ENCODE measurements at regions not wholly inside any gene's neighbourhood (a gene's known extent, or its start where the extent isn't known, plus 50 kb on each side); places are given as distances from the start of the nearest gene placed in this dataset.

GRCh38 chr2:125095826-125096225 is 1070.7 kb downstream of the CNTNAP5 start:
- intact Hi-C loops (cut with DNase I) = no loop called here
- Histone ChIP-seq H3K4me1 (no peaks in the 10 kb centered on the region), H3K9me3 (no peaks in the 10 kb centered on the region), H3K36me3 (no peaks in the 10 kb centered on the region), H3K4me3 (no peak overlapping the region), H3K27me3 (no peaks in the 10 kb centered on the region), H3K27ac (no peak overlapping the region)
- DNase-seq (no peak), ATAC-seq (no peak)
- TF ChIP-seq CTCF (IDR thresholded peaks at IDR 0.05) = no peak

DNA sequence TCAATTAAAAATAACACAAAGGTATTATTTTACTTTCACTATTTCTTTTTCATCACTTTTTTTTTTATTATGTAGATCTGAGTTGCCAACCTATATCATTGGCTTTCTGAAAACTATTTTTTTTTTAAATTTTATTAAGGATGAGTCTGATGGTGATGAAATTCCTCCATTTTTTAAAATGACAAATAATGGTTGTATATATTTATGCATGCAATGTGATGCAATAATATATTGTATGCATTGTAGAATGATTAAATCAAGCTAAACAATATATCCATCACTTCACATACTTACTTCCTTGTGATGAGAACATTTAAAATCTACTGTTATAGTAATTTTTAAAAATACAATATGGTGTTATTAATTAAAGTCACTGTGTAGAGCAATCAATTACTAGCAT is 1081.6 kb downstream of the CNTNAP5 start:
- intact Hi-C loops (cut with DNase I) = no loop called here
- Histone ChIP-seq H3K36me3 (no peaks in the 10 kb centered on the region), H3K4me3 (no peak overlapping the region), H3K4me1 (no peaks in the 10 kb centered on the region), H3K27me3 (no peaks in the 10 kb centered on the region), H3K27ac (no peak overlapping the region), H3K9me3 (no peaks in the 10 kb centered on the region)
- ATAC-seq (no peak), DNase-seq (no peak)
- TF ChIP-seq CTCF (IDR thresholded peaks at IDR 0.05) = no peak

GRCh38 chr2:125107446-125107845 is 1082.4 kb downstream of the CNTNAP5 start:
- no peak overlapping the region for H3K27ac ChIP-seq
- DNase-seq (no peak), ATAC-seq (no peak)
- H3K36me3 ChIP-seq = no peaks in the 10 kb centered on the region
- no peaks in the 10 kb centered on the region for H3K27me3 ChIP-seq
- H3K4me1 ChIP-seq = no peaks in the 10 kb centered on the region
- no peak overlapping the region for H3K4me3 ChIP-seq
- intact Hi-C loops (cut with DNase I) = no loop called here
- no peak for TF ChIP-seq CTCF (IDR thresholded peaks at IDR 0.05)
- H3K9me3 ChIP-seq = no peaks in the 10 kb centered on the region

DNA sequence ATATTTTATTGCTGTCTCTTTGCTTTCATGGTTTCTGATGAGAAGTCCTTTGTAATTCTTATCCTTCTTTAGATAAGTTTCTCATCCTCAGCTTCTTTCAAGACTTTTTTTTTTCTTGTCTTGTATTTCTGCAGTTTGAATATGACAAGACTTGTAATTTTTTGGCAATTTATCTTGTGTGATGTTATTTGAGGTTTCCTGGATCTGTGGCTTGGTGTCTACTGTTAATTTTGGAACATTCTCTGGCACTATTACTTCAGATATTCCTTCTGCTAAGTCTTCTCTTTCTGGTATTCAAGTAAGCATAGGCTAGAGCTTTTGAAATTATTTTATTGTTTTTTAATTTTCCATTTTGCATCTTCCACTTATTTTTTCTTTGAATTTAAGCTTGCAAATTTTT is 1083.2 kb downstream of the CNTNAP5 start:
- H3K4me3 ChIP-seq = no peak overlapping the region
- H3K9me3 ChIP-seq = no peaks in the 10 kb centered on the region
- intact Hi-C loops (cut with DNase I) = no loop called here
- H3K36me3 ChIP-seq = no peaks in the 10 kb centered on the region
- DNase-seq (no peak), ATAC-seq (no peak)
- H3K4me1 ChIP-seq = no peaks in the 10 kb centered on the region
- H3K27ac ChIP-seq = no peak overlapping the region
- no peak for TF ChIP-seq CTCF (IDR thresholded peaks at IDR 0.05)
- no peaks in the 10 kb centered on the region for H3K27me3 ChIP-seq

GRCh38 chr2:125125902-125126301 is 1100.8 kb downstream of the CNTNAP5 start:
- no peak for TF ChIP-seq CTCF (IDR thresholded peaks at IDR 0.05)
- Histone ChIP-seq H3K4me1 (no peaks in the 10 kb centered on the region), H3K9me3 (no peaks in the 10 kb centered on the region), H3K36me3 (no peaks in the 10 kb centered on the region), H3K4me3 (no peak overlapping the region), H3K27ac (no peak overlapping the region), H3K27me3 (no peaks in the 10 kb centered on the region)
- ATAC-seq = no peak
- intact Hi-C loops (cut with DNase I) = no loop called here
- no peak for DNase-seq

GRCh38 chr2:125160947-125161346 is 1135.9 kb downstream of the CNTNAP5 start:
- DNase-seq = no peak
- no peak for TF ChIP-seq CTCF (IDR thresholded peaks at IDR 0.05)
- no peaks in the 10 kb centered on the region for H3K4me1 ChIP-seq
- H3K4me3 ChIP-seq = no peak overlapping the region
- H3K36me3 ChIP-seq = no peaks in the 10 kb centered on the region
- no peaks in the 10 kb centered on the region for H3K27me3 ChIP-seq
- intact Hi-C loops (cut with DNase I) = no loop called here
- no peak for ATAC-seq
- no peak overlapping the region for H3K27ac ChIP-seq
- no peaks in the 10 kb centered on the region for H3K9me3 ChIP-seq

Data from upper lobe of right lung (tissue), 1 donor.